Activated CD4-positive, CD25-positive, alpha-beta regulatory T cell treated with anti-CD3 and anti-CD28 coated beads, Interleukin-2, amount 50 U/mL, for 24 hours (primary cell): ENCODE measurements at regions not wholly inside any gene's neighbourhood (a gene's known extent, or its start where the extent isn't known, plus 50 kb on each side); places are given as distances from the start of the nearest gene placed in this dataset.

ENCODE experiments used
- ATAC-seq, 2 donors: fragments of 150-1000 bp; cut with Tn5 transposase; one replicate each; pipeline ENCODE4 v1.10.0; 2021; ENCODE audit warnings: mild to moderate bottlenecking in 1 of 2, moderate library complexity in 1 of 2

GRCh38 chr6:140071601-140072062, 697.2 kb upstream of the CITED2 start:
- no peak for ATAC-seq

GRCh38 chr6:140070846-140071473, 696.5 kb upstream of the CITED2 start:
- no peak for ATAC-seq

- ATAC-seq, result no peak
Observed at GRCh38 chr6:140069576-140069975, 695.1 kb upstream of the CITED2 start.

GRCh38 chr6:140068801-140069200, 694.4 kb upstream of the CITED2 start:
- ATAC-seq, result no peak

- no peak for ATAC-seq
Observed at GRCh38 chr6:140064366-140064765, 689.9 kb upstream of the CITED2 start.

- ATAC-seq, result no peak
Observed at GRCh38 chr6:140063021-140063399, 688.6 kb upstream of the CITED2 start.

GRCh38 chr6:140062043-140063020, 687.9 kb upstream of the CITED2 start:
- no peak for ATAC-seq

- ATAC-seq, result no peak
Observed at GRCh38 chr6:140061110-140062042, 686.9 kb upstream of the CITED2 start.

GRCh38 chr6:140059947-140060346, 685.5 kb upstream of the CITED2 start:
- no peak for ATAC-seq

GRCh38 chr6:140058863-140059262, 684.4 kb upstream of the CITED2 start:
- no peak for ATAC-seq

GRCh38 chr6:140052736-140053729, 678.6 kb upstream of the CITED2 start:
- no peak for ATAC-seq

GRCh38 chr6:140051521-140052512, 677.4 kb upstream of the CITED2 start:
- ATAC-seq, result no peak

- ATAC-seq, result no peak
Observed at GRCh38 chr6:140050101-140050995, 675.9 kb upstream of the CITED2 start.

GRCh38 chr6:140049251-140049650, 674.8 kb upstream of the CITED2 start:
- ATAC-seq, result no peak

- ATAC-seq, result no peak
Observed at GRCh38 chr6:140048202-140048790, 673.8 kb upstream of the CITED2 start.

GRCh38 chr6:140047321-140047720, 672.9 kb upstream of the CITED2 start:
- no peak for ATAC-seq

- no peak for ATAC-seq
Observed at GRCh38 chr6:140046016-140046632, 671.7 kb upstream of the CITED2 start.

GRCh38 chr6:140045116-140045515, 670.7 kb upstream of the CITED2 start:
- ATAC-seq, result no peak
